ENCODE measurements at regions not wholly inside any gene's neighbourhood (a gene's known extent, or its start where the extent isn't known, plus 50 kb on each side); places are given as distances from the start of the nearest gene placed in this dataset.

DNA sequence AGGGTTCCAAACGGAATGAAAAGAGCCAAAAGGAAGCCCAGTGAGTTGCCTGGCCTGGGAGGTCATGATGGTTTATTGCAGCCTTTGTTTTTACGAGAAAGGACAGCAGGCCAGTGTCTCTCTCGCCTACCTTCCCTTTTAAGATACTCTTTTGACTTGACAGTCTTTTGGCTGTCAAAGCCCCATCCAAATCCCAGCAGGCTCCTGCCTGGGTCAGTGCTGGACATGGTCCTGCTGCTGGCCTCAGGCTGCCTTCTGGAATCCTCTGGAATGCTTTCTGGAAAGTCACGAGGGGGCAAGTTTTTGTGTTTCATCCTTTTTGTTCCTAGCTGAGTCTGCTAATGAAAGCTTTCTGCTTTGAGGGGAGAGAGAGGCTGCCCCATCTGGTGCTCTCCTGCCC, 444.8 kb downstream of the OLFM4 start:
- H2AFZ ChIP-seq (ENCODE audit: low read length), result no peak overlapping the region
- H3K27ac ChIP-seq (ENCODE audit: low read depth, low read length), result no peak overlapping the region
- FAIRE-seq (no peak), DNase-seq (ENCODE audit: low read depth in 1 of 2, low spot score in 2 of 2) (no peak)
- H3K4me1 ChIP-seq (replicated peaks in 1 of 4; ENCODE audit: control insufficient read depth in 3 of 4, insufficient read depth in 4 of 4, low read length in 3 of 4), result no peaks in the 10 kb centered on the region
- no peak overlapping the region for H3K9ac ChIP-seq (replicated peaks in 1 of 4; ENCODE audit: extremely low read depth in 1 of 4, low read depth in 3 of 4, low read length in 3 of 4)
- no peak overlapping the region for H4K91ac ChIP-seq (replicated peaks; ENCODE audit: insufficient read length, low read length)
- no peaks in the 10 kb centered on the region; the same call in 1 of the 2 replicates for H3K23me2 ChIP-seq (ENCODE audit: low read depth, low read length)
- CTCF ChIA-PET (ENCODE audit: partially characterized antibody), result interaction anchor here (1.2 kb wide), 1 partner anchor 11 kb away, joined by 3 read pairs; no protein-coding TSS in a partner anchor
- H3K4me3 ChIP-seq (ENCODE audit: extremely low read depth in 1 of 4, insufficient read depth in 2 of 4, low read depth in 3 of 4, low read length in 4 of 4), result no peak overlapping the region
- H2BK20ac ChIP-seq (ENCODE audit: low read length), result no peak overlapping the region
- H3K4me2 ChIP-seq (ENCODE audit: insufficient read depth in 1 of 2, low read depth in 2 of 2, low read length in 2 of 2), result no peak overlapping the region
- H3K79me1 ChIP-seq (ENCODE audit: low read depth, low read length), result no peaks in the 10 kb centered on the region
- no peaks in the 10 kb centered on the region for H3K9me3 ChIP-seq (ENCODE audit: insufficient read depth in 2 of 2, low read depth in 1 of 2, low read length in 1 of 2)
- no peak overlapping the region for H2BK5ac ChIP-seq (ENCODE audit: low read depth, low read length)
- H3K36me3 ChIP-seq (ENCODE audit: control insufficient read depth in 2 of 4, insufficient read depth in 4 of 4, low read length in 3 of 4), result no peaks in the 10 kb centered on the region
- H3K27me3 ChIP-seq (replicated peaks in 1 of 4; ENCODE audit: control insufficient read depth in 3 of 4, extremely low read depth in 1 of 4, insufficient read depth in 3 of 4, low read length in 3 of 4), result no peaks in the 10 kb centered on the region
- no peak overlapping the region for H4K8ac ChIP-seq (ENCODE audit: extremely low read depth, insufficient read depth, low read length)
- H2BK12ac ChIP-seq (ENCODE audit: low read depth, low read length), result no peak overlapping the region
- no peak overlapping the region for H3K23ac ChIP-seq (ENCODE audit: insufficient read length)
- H3K79me2 ChIP-seq (ENCODE audit: control insufficient read depth in 1 of 2, insufficient read depth in 2 of 2, low read length in 2 of 2), result no peaks in the 10 kb centered on the region
- TF ChIP-seq GTF2F1 (IDR thresholded peaks at IDR 0.05; ENCODE audit: borderline replicate concordance, low read depth, low read length) (no peak), EZH2 (IDR thresholded peaks at IDR 0.05; ENCODE audit: low read depth, low read length, severe bottlenecking) (no peak), NANOG (IDR thresholded peaks at IDR 0.05; ENCODE audit: insufficient read depth, low read depth, low read length, poor library complexity, severe bottlenecking) (no peak), SP2 (IDR thresholded peaks at IDR 0.05; ENCODE audit: low read length) (no peak), KDM1A (IDR thresholded peaks at IDR 0.05; ENCODE audit: borderline replicate concordance, low read length) (no peak), CHD2 (IDR thresholded peaks at IDR 0.05; ENCODE audit: low read length) (no peak)
- TF ChIP-seq, protein P1, sequence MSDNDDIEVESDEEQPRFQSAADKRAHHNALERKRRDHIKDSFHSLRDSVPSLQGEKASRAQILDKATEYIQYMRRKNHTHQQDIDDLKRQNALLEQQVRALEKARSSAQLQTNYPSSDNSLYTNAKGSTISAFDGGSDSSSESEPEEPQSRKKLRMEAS (IDR thresholded peaks at IDR 0.05), result no peak
- TF ChIP-seq, protein P2, sequence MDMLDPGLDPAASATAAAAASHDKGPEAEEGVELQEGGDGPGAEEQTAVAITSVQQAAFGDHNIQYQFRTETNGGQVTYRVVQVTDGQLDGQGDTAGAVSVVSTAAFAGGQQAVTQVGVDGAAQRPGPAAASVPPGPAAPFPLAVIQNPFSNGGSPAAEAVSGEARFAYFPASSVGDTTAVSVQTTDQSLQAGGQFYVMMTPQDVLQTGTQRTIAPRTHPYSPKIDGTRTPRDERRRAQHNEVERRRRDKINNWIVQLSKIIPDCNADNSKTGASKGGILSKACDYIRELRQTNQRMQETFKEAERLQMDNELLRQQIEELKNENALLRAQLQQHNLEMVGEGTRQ (IDR thresholded peaks at IDR 0.05; ENCODE audit: low read length), result no peak
- H3K14ac ChIP-seq (ENCODE audit: insufficient read length), result no peak overlapping the region
- no peak overlapping the region for H2BK15ac ChIP-seq (ENCODE audit: low read length)
- H2AK5ac ChIP-seq (ENCODE audit: low read depth, low read length), result no peak overlapping the region
- WGBS, 2 experiments (ENCODE audit: extremely low coverage in 1 of 2, insufficient coverage in 1 of 2, insufficient read length in 1 of 2, insufficient replicate concordance in 2 of 2, low coverage in 1 of 2, low lambda C conversion rate in 2 of 2, missing lambda C conversion rate in 1 of 2), result 88% methylated on average over 4 of the region's 4 CpGs; no CpG with 5 or more reads in 1 of the 2 experiments
- no peak overlapping the region for H3K4ac ChIP-seq (replicated peaks; ENCODE audit: insufficient read length, low read depth, low read length)
- H3K18ac ChIP-seq (ENCODE audit: extremely low read depth, low read length), result no peak overlapping the region
- no peak overlapping the region for H2BK120ac ChIP-seq (replicated peaks; ENCODE audit: low read depth, low read length)
- H4K20me1 ChIP-seq (replicated peaks in 1 of 2; ENCODE audit: control insufficient read depth in 1 of 2, insufficient read depth in 2 of 2, low read length in 2 of 2), result no peaks in the 10 kb centered on the region
- H4K5ac ChIP-seq (ENCODE audit: insufficient read length, low read depth, low read length), result no peak overlapping the region
- POLR2A ChIA-PET (ENCODE audit: partially characterized antibody), result interaction anchor here (0.6 kb wide), 1 partner anchor 405 kb away, joined by 3 read pairs; no protein-coding TSS in a partner anchor
- H3K56ac ChIP-seq (replicated peaks; ENCODE audit: insufficient read length, low read depth, low read length), result no peak overlapping the region
